EL (cell line): ENCODE measurements at regions not wholly inside any gene's neighbourhood (a gene's known extent, or its start where the extent isn't known, plus 50 kb on each side); places are given as distances from the start of the nearest gene placed in this dataset.
"Not testable (repeated sequence)": the region's sequence is repeated elsewhere in the genome, so short reads cannot be mapped to it uniquely, and the experiment has no call there.

Experiments
- DNase-seq: peaks from one replicate; pipeline ENCODE4 v3.0.0-alpha.2; 2016

DNA sequence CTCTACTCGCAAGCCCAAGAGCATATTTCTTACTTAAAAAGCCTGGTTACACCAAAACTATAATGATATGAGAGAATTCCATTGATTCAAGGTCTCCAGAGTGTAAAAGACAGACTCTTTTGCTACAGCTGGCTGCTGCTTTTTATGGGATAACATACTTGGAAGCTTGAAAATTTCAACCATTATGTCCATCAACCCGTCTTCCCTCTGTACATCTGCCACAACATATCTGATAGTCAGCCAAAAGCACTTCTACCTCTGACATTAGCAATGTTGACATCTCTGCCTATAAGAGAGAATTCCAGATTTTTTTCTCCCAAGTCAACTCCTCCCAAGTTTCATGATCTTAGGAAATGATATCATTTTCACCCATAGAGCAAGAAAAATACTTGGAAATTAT is 54.4 kb upstream of the IQCM start:
- no peak for DNase-seq

DNA sequence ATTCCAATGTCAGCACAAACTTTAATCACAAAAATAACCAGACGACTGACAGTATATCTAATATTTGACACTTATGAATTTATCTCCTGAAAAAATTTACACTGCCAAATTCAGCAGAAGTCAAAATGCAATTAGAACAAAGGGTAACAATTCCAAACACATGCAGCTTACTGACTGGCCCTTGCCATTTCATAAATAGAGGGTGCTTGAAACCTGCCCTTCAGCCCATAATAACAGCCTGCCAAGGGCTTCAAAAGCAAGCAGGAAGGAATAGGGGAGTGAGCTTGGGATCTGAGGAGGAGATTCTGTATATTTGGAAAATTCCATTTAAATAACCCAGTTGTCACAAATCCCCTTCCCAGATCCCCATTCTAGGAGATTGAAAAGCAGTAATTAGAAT is 66.1 kb upstream of the IQCM start:
- DNase-seq = no peak

DNA sequence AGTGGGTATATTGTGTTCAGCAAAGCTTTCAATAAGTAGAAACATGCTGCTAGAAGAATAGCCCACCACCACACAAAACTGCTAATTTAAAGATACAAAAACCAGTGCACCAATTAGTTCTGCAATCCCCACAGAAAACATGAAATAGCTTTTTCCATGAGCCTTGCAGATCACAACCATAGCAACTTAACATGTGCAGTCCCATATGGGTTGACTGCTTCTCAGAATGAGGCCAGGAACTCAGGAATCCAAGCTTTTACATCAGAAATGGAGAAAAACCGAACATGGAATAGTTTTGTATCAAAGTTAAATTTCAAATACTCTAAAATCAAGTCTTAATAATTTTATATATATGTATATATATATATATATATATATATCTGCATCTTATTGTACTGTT is 66.6 kb upstream of the IQCM start:
- DNase-seq = no peak

DNA sequence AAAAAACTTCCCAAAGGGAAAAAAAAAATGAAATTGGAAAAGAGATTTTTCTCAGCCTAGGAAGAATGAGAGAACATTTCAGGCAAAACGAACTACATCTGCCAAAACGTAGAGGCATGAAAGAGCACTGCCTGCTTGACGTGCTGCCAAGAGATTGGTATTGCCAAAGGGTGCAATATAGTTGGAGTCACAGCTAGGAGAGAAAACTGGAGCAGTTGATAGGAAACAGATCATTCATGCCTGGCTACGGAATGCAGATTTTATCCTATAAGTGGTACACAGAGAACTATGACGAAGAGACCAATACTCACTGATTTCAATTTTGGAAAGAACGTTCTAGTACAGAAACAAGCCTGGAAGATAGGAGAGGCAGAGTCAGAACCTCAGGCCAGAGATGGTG is 68.4 kb upstream of the IQCM start:
- no peak for DNase-seq

DNA sequence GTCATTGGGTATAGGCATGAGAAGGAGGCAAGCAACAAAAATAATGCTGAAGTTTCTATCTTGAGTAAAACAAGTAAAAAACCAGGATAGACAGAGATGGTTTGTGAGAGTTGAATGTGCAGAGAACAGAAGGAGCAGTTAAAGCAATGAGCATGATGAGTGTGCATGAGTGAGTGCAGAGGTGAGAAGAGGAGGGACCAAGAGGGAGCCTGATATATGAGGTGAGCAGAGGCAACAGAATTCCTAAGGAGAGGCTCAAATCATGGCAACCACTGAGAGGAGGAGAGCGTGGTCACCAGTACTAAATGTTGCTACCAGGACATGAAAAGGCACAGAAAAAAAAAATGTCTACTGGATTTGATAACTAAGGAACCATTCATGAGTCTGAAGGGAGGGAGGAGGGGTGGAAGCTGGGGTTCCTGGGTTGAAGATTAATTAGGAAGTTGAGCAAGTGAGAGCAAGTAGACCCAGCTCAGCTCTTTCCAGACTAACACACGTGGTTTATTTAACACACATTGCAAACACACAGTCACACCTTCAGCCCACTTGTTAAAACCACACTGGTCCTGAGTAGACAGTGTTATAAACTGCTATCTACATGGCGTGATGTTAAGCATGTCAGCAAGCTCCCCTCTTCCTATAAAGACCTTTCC is 69.0 kb upstream of the IQCM start:
- DNase-seq = no peak

DNA sequence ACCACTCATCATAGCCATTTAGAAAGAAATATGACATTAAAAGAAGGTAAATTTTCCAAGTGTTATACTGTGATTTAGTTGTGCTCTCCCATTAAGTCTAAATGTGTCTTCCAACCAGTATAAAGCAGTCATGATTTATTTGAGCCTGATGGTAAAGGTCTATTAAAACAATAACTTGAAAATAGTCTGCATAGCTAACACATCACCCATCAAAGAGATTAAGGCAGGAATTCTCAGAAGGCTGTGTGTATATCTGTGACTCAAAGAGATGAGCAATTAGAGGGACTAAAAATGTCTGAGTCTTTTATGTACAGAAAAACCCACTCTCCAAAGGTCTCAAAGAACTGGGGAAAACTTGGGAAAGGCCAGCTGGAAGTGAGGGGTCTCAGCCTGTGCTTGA is 70.3 kb upstream of the IQCM start:
- DNase-seq = peak; percentile 82

DNA sequence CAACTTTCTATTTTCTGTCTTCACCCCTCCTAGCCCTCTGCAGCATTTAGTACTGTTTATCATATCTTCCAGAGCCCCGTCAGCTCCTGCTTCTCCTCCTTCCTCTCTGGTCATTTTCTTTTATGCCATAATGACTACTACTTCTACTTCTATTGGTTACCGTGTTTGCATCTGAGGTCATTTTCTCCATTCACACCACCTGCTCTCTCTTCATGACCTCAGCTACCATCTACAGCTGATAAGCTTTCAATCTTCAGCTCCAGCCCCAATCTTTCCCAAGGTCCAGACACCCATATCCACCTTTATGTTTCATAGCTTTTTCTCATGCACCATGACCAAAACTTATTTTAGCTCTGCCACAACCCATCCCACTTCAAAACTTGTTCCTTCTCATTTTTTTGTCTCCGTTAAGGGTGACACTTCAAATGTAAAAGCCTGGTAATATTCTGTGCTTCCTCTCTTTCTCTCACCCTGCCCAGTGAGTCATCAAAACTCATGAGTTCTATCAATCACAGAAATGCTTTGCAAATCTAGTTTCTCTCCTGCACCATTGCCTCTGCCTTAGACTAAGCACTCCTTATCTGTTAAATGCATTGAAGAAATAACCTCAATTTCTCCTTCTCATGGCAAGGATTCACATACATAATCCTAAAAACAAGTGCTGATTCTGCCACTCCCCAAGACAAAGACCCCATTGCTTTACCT is 71.3 kb upstream of the IQCM start:
- DNase-seq = no peak

DNA sequence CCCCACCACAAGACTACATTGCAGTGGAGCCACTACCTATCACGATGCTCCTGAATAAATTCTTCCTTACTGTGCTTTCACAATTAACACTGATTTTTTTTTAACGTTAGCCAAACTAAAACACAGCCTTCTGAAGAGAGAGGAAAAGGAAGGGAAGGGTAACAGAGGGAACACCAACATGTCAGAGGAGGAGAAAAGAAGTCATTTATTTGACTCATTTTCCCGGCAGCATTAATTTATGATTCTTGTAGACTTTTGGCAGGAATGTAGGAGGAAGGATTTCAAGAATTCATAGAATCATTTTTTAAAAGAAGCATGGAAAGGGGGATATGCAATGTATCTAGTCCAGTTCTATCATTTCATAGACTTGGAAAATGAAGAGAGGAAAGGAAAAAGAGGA is 74.3 kb upstream of the IQCM start:
- DNase-seq = no peak

DNA sequence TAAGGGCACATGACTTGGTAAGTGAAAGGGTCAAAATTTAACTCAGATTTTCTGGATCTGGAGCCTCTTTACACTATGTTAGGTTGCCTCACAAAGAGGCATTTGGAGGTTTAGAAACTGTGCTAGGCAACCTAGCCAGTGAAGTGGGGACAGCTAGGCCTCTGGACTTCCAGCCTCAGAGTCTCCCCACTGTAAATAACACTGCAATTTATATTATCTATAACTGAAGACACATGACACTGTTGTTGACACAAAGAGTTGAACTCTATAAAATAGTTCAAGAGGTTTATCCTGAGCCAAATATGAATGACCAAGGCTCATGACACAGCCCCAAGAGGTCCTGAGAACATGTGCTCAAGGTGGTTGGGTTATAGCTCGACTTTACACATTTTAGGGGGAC is 74.9 kb upstream of the IQCM start:
- DNase-seq = no peak

DNA sequence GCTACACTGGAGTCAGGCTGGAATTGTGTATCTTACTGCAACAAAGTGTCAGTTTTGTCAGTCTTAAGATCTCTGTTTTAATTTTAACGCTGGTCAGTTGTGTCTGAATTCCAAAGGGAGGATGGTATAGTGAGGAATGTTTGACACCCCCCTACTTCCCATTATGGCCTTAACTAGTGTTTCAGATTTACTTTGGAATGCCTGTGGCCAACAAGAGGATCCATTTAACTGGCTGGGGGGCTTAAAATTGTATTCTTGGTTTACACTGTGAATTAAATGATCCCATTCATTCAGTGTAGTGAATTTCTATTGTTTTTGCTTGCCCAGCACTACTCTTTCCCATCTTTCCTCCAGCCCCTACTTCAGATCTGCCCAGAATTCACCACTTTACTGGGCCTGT is 75.8 kb upstream of the IQCM start:
- DNase-seq = peak; percentile 17

DNA sequence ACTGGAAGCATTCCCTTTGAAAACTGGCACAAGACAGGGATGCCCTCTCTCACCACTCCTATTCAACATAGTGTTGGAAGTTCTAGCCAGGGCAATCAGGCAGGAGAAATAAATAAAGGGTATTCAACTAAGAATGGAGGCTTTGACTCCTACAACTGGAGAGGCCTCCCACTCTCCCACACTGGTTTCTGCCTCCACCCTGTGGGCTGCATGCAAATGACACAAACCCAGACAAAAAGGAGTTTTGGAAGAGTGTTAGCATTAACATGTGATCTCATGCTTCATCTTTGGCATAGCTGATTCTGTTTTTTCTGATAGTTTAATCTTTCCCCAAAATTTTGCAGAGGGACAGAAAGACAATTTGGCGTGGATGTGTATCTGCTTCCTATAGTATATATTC is 80.8 kb upstream of the IQCM start:
- peak; percentile 53 for DNase-seq

DNA sequence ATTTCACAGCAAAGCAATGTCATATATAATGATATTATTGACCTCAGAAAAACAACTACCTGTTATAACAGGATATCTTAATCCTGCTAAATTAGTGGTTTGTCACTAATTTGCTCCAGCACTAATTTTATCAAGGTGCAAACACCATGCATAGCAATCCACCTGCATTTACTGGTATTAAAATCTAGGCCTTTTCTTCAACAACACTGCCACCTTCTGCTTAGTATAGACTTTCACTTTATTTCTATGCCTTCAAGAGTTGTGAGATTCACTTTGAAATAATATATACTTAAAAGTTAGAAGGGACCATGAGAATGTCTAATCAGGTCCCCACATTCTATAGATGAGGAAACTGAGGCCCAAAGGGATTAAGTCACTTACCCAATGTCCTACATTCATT is 82.1 kb upstream of the IQCM start:
- DNase-seq = no peak

DNA sequence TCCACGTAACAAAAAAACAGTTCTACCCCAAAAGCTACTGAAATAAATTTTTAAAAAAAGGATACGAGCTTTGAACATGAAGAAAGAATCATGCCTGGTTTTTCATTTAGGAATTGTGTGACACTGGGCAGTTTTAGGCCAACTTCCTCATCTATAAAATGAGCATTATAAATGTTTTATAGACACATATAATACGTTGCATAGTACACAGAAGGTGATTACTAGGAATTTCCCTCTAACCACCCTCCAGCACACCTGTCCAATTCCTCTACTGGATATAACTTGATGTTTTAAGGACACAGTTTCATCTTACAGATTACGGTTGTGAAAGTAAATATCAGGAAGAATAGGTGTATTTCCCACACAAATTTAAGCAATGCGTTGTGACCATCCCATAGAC is 85.5 kb upstream of the IQCM start:
- DNase-seq = no peak

DNA sequence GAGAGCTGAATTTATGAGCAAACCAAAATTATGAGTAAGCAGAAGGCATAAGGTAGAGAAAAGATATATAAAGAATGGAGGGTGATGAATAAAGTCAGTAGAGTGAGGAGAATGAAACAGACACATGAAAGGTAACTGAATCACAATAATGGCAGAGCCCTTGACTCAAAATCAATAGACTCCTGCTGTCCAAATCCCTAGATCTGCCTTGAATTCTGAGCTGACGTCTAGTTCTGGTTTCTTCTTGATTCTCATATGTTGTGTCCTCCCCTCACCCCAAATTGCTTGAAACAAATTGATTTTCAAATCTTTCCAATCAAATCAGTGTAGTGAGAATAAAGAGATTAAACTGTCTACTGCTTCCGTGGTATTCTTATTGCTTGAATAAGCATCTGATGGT is 86.6 kb upstream of the IQCM start:
- DNase-seq = no peak

DNA sequence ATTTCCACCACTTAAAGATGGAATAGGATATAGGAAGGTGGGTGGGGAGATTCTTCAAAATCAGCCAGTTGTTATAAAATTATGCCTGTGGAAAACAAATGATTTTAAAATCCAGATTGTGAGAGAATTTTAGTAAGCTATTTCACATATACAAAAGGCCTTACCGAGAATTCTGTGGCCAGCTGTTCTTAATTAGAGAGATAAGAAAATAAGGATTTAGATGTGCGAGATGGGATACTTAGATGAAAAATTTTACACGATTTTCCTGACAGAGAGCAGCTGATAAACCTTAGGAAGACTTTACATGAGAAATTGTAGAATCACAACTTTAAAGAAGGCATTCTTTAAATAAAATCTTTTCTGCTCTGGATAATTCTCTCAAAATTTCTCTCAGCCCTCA is 94.5 kb upstream of the IQCM start:
- no peak for DNase-seq

DNA sequence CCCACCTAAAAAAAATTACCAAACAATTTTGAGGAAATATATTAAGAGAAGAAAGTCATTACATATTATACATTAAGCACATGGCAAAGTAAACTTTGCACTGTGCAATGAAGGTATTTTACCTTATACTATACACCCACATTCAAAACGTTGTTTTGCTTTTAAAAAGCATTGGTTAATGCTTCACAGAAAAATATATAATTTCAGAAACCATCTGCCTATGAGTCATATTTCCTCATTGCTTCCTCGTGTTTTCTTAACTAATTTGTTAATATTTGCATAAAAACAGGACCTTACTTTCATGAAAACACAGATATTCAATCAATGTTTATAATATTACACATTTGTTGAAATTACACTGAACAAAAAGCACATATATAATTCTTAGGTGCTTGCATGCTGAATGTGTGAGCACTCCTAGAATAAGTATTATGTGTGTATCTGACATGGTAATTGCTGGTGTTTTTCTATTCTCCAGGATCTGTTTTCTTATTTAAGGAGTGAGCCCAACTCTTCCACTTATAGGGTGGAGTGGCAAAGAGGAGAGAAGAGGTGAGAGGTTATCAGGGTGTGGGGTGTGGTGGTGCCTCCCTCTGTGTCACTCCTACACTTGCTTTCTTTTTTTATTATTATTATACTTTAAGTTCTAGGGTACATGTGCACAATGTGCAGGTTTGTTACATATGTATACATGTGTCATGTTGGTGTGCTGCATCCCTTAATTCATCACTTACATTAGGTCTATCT is 95.1 kb upstream of the IQCM start:
- DNase-seq = no peak

DNA sequence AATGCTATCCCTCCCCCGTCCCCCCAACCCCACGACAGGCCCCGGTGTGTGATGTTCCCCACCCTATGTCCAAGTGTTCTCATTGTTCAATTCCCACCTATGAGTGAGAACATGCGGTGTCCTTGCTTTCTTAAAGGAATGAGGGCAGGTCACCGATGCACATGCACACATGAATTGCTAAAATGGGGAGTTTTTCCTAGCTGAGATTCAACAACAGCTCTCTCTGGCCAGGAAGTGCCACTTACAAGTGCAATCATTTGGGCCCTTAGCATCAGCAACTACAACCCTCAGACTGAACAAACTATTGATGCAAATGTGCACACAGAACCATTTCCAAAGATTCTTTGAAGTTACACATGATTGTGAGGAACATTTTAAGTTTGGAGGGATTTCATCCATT is 95.7 kb upstream of the IQCM start:
- no peak for DNase-seq

DNA sequence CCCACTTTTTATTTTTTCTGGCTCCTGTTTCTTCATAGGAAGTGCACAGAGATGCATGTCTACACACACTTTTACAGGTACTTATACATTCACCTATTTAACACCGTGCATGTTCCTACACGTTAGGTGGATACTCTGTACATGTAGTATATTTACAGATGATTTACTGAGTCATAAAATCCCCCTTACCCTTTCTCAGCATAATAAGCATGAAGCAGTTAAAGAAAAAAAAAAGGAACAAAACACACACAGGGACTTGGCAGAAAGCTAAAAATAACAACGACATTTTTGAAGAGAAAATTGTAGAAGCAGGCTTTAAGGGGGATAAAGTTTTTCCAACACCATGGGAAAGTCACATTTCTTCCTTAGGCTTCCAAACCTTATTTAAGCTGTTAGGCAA is 96.4 kb upstream of the IQCM start:
- DNase-seq = no peak

DNA sequence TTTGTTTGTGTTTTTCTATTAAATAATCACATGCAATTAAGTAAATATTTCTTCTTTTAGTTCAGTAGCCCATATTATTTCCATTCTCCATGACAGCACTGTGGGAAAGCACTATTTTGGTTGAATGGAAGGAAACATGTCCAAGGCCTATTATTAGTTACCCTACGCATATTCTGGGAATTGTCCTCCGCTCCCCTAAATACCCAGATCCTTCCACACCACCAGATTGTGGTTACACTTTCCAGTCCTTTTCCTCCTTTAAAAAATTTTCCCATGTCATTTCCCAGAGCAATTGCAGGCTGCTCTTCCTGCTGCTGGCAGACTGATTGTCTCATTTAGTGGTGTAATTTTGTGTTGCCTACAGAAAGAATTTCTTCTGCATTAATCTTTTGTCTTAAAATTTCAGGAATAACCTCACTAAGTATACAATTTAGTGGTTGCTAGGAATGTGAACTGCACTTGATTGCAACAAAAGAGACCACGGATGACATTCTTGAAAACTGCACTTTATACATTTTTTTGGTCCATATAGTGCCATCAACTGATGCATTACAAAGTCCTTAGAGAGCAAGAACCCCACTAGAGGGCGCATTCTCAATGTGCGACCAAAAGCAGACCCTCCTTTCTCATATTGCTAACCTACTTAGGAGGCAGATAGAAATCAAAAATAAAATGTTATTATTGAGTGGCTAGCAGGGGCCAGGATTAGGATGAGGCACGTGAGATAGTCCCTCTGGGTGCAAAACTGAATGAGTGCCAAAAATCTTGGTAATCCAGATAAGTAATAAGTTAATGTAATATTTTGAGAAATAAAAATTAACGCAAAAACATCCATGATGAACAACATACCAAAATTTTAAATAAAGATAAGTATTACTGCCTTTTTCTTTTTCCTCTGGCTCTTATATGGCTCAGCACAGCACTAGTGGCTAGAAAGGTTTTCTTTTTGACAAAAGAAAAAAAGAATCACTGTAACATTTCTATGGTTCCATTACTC is 98.8 kb upstream of the IQCM start:
- DNase-seq = peak; percentile 65

DNA sequence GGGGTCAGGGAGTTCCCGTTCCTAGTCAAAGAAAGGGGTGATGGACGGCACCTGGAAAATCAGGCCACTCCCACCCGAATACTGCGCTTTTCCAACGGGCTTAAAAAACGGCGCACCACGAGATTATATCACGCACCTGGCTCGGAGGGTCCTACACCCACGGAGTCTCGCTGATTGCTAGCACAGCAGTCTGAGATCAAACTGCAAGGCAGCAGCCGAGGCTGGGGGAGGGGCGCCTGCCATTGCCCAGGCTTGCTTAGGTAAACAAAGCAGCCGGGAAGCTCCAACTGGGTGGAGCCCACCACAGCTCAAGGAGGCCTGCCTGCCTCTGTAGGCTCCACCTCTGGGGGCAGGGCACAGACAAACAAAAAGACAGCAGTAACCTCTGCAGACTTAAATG is 100.1 kb upstream of the IQCM start:
- DNase-seq = not testable (repeated sequence)

DNA sequence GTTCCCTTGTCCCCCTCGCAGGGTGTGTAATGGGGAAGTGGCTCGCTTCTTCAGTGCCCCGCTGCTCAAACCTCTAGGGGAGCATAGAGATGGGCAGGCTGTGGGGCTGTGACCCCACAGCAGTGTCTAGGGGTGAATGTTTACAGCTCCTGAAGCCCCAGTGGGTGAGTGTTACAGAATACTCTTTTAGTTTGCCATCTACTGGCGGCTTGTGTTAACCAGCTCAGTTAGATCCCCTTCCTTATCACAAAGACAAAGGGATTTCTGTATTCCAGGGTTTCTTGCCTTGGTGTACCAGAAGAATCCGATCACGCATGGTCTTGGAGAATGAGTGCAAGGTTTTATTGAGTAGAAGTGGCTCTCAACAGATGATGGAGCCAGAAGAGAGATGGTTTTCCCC is 108.1 kb upstream of the IQCM start:
- no peak for DNase-seq

DNA sequence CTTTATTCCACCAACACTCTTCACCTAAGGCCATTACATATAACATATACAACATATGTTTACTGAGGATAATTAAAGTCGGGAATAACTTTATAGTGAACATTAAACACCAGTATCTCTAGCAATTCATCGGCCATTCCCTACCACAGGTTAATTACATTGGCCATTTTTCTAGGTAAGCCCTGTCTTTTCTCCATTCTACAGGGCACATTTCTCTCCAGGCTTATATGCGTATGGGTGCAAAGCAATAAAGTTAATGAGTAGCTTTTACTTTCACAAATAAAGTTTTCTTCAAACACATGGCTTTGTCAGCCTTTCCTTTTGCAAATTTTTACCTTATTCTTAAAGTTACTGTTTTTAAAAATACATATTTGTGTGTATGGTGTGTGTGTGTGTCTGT is 111.9 kb upstream of the IQCM start:
- DNase-seq = no peak

DNA sequence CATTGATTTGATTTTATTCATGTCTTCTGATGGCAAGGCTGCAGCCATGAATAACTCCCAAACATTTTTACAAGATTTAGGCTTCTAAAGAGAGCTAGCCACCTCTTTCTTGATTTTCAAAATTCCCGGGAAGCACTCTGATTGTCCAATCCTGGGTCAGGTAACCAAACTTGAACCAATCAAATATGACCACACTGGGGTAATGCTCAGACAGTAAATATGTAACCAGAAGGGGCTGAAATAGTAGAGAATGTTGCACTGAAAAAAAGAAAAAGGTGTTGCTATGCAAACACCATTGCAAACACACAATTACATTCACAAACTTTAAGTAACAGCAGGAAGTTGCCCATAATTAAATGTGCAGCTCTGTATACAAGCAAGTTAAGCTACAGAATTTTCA is 112.9 kb upstream of the IQCM start:
- no peak for DNase-seq
